ENCODE measurements at regions not wholly inside any gene's neighbourhood (a gene's known extent, or its start where the extent isn't known, plus 50 kb on each side); places are given as distances from the start of the nearest gene placed in this dataset.
"Not testable (repeated sequence)": the region's sequence is repeated elsewhere in the genome, so short reads cannot be mapped to it uniquely, and the experiment has no call there.

- Mint-ChIP-seq H3K36me3 (ENCODE audit: low read depth) (no peaks in the 10 kb centered on the region), H3K4me1 (ENCODE audit: low read depth) (no peaks in the 10 kb centered on the region), H3K9me3 (no peaks in the 10 kb centered on the region), H3K27ac (no peak overlapping the region), H3K27me3 (ENCODE audit: low read depth) (no peaks in the 10 kb centered on the region), H3K4me3 (no peak overlapping the region)
- DNase-seq (ENCODE audit: low spot score) = no peak
These were observed 399.8 kb upstream of the SOX5 start for GRCh38 chr12:24349051-24349799.

- not testable (repeated sequence) for H3K4me1 Mint-ChIP-seq (ENCODE audit: low read depth); H3K36me3 Mint-ChIP-seq (ENCODE audit: low read depth); H3K9me3 Mint-ChIP-seq; DNase-seq (ENCODE audit: low spot score); H3K27ac Mint-ChIP-seq; H3K4me3 Mint-ChIP-seq; H3K27me3 Mint-ChIP-seq (ENCODE audit: low read depth)
These were observed 398.7 kb upstream of the SOX5 start for GRCh38 chr12:24348180-24348579.

GRCh38 chr12:24328261-24328660 lies 378.8 kb upstream of the SOX5 start:
- Mint-ChIP-seq H3K4me1 (ENCODE audit: low read depth) (no peaks in the 10 kb centered on the region), H3K27ac (no peak overlapping the region), H3K36me3 (ENCODE audit: low read depth) (no peaks in the 10 kb centered on the region), H3K9me3 (peaks cover 6% of the 10 kb centered on the region), H3K4me3 (no peak overlapping the region), H3K27me3 (ENCODE audit: low read depth) (no peaks in the 10 kb centered on the region)
- no peak for DNase-seq (ENCODE audit: low spot score)

GRCh38 chr12:24325331-24325730 lies 375.9 kb upstream of the SOX5 start:
- Mint-ChIP-seq H3K4me1 (ENCODE audit: low read depth) (no peaks in the 10 kb centered on the region), H3K27ac (no peak overlapping the region), H3K4me3 (no peak overlapping the region), H3K9me3 (peaks cover 1% of the 10 kb centered on the region), H3K36me3 (ENCODE audit: low read depth) (no peaks in the 10 kb centered on the region), H3K27me3 (ENCODE audit: low read depth) (no peaks in the 10 kb centered on the region)
- DNase-seq (ENCODE audit: low spot score) = no peak

GRCh38 chr12:24307716-24308335 lies 358.4 kb upstream of the SOX5 start:
- Mint-ChIP-seq H3K4me3 (no peak overlapping the region), H3K27me3 (ENCODE audit: low read depth) (no peaks in the 10 kb centered on the region), H3K36me3 (ENCODE audit: low read depth) (no peaks in the 10 kb centered on the region), H3K9me3 (no peaks in the 10 kb centered on the region), H3K27ac (no peak overlapping the region), H3K4me1 (ENCODE audit: low read depth) (no peaks in the 10 kb centered on the region)
- DNase-seq (ENCODE audit: low spot score) = no peak

GRCh38 chr12:24307153-24307552 lies 357.7 kb upstream of the SOX5 start:
- Mint-ChIP-seq H3K4me1 (ENCODE audit: low read depth) (no peaks in the 10 kb centered on the region), H3K36me3 (ENCODE audit: low read depth) (no peaks in the 10 kb centered on the region), H3K9me3 (no peaks in the 10 kb centered on the region), H3K4me3 (no peak overlapping the region), H3K27ac (no peak overlapping the region), H3K27me3 (ENCODE audit: low read depth) (no peaks in the 10 kb centered on the region)
- no peak for DNase-seq (ENCODE audit: low spot score)

GRCh38 chr12:24306001-24306400 lies 356.5 kb upstream of the SOX5 start:
- Mint-ChIP-seq H3K4me1 (ENCODE audit: low read depth) (no peaks in the 10 kb centered on the region), H3K4me3 (no peak overlapping the region), H3K27me3 (ENCODE audit: low read depth) (no peaks in the 10 kb centered on the region), H3K36me3 (ENCODE audit: low read depth) (no peaks in the 10 kb centered on the region), H3K27ac (no peak overlapping the region), H3K9me3 (no peaks in the 10 kb centered on the region)
- DNase-seq (ENCODE audit: low spot score) = no peak

- H3K36me3 Mint-ChIP-seq (ENCODE audit: low read depth) = no peaks in the 10 kb centered on the region
- H3K9me3 Mint-ChIP-seq = no peaks in the 10 kb centered on the region
- H3K4me1 Mint-ChIP-seq (ENCODE audit: low read depth) = no peaks in the 10 kb centered on the region
- no peak overlapping the region for H3K4me3 Mint-ChIP-seq
- H3K27me3 Mint-ChIP-seq (ENCODE audit: low read depth) = no peaks in the 10 kb centered on the region
- no peak for DNase-seq (ENCODE audit: low spot score)
- H3K27ac Mint-ChIP-seq = no peak overlapping the region
These were observed 354.8 kb upstream of the SOX5 start for GRCh38 chr12:24304285-24304684.

GRCh38 chr12:24302708-24303107 lies 353.2 kb upstream of the SOX5 start:
- no peaks in the 10 kb centered on the region for H3K9me3 Mint-ChIP-seq
- no peaks in the 10 kb centered on the region for H3K27me3 Mint-ChIP-seq (ENCODE audit: low read depth)
- no peak for DNase-seq (ENCODE audit: low spot score)
- no peak overlapping the region for H3K4me3 Mint-ChIP-seq
- no peak overlapping the region for H3K27ac Mint-ChIP-seq
- H3K4me1 Mint-ChIP-seq (ENCODE audit: low read depth) = no peaks in the 10 kb centered on the region
- H3K36me3 Mint-ChIP-seq (ENCODE audit: low read depth) = no peaks in the 10 kb centered on the region

- no peaks in the 10 kb centered on the region for H3K36me3 Mint-ChIP-seq (ENCODE audit: low read depth)
- no peaks in the 10 kb centered on the region for H3K9me3 Mint-ChIP-seq
- H3K27ac Mint-ChIP-seq = no peak overlapping the region
- no peak for DNase-seq (ENCODE audit: low spot score)
- H3K27me3 Mint-ChIP-seq (ENCODE audit: low read depth) = no peaks in the 10 kb centered on the region
- no peaks in the 10 kb centered on the region for H3K4me1 Mint-ChIP-seq (ENCODE audit: low read depth)
- no peak overlapping the region for H3K4me3 Mint-ChIP-seq
These were observed 348.0 kb upstream of the SOX5 start for GRCh38 chr12:24297516-24297915.

GRCh38 chr12:24293549-24293948 lies 344.1 kb upstream of the SOX5 start:
- Mint-ChIP-seq H3K4me1 (ENCODE audit: low read depth) (no peaks in the 10 kb centered on the region), H3K27ac (no peak overlapping the region), H3K9me3 (no peaks in the 10 kb centered on the region), H3K4me3 (no peak overlapping the region), H3K36me3 (ENCODE audit: low read depth) (no peaks in the 10 kb centered on the region), H3K27me3 (ENCODE audit: low read depth) (no peaks in the 10 kb centered on the region)
- DNase-seq (ENCODE audit: low spot score) = no peak

- Mint-ChIP-seq H3K4me1 (ENCODE audit: low read depth) (no peaks in the 10 kb centered on the region), H3K27me3 (ENCODE audit: low read depth) (no peaks in the 10 kb centered on the region), H3K4me3 (no peak overlapping the region), H3K27ac (no peak overlapping the region), H3K9me3 (no peaks in the 10 kb centered on the region), H3K36me3 (ENCODE audit: low read depth) (no peaks in the 10 kb centered on the region)
- DNase-seq (ENCODE audit: low spot score) = no peak
These were observed 338.5 kb upstream of the SOX5 start for GRCh38 chr12:24287963-24288362.

- Mint-ChIP-seq H3K4me1 (ENCODE audit: low read depth) (no peaks in the 10 kb centered on the region), H3K27me3 (ENCODE audit: low read depth) (no peaks in the 10 kb centered on the region), H3K9me3 (no peaks in the 10 kb centered on the region)
These were observed 336.0 kb upstream of the SOX5 start for GRCh38 chr12:24285448-24285847.

GRCh38 chr12:24281341-24281740 lies 331.9 kb upstream of the SOX5 start:
- H3K4me3 Mint-ChIP-seq = no peak overlapping the region
- no peak overlapping the region for H3K27ac Mint-ChIP-seq
- no peaks in the 10 kb centered on the region for H3K9me3 Mint-ChIP-seq
- H3K36me3 Mint-ChIP-seq (ENCODE audit: low read depth) = no peaks in the 10 kb centered on the region
- H3K27me3 Mint-ChIP-seq (ENCODE audit: low read depth) = no peaks in the 10 kb centered on the region
- no peak for DNase-seq (ENCODE audit: low spot score)
- H3K4me1 Mint-ChIP-seq (ENCODE audit: low read depth) = no peaks in the 10 kb centered on the region

More at GRCh38 chr12:24285448-24285847, 336.0 kb upstream of the SOX5 start:
- Mint-ChIP-seq H3K4me3 (no peak overlapping the region), H3K27ac (no peak overlapping the region), H3K36me3 (ENCODE audit: low read depth) (no peaks in the 10 kb centered on the region)
- DNase-seq (ENCODE audit: low spot score) = no peak
